B cell (primary cell): ENCODE measurements at regions not wholly inside any gene's neighbourhood (a gene's known extent, or its start where the extent isn't known, plus 50 kb on each side); places are given as distances from the start of the nearest gene placed in this dataset.

ENCODE experiments used
- EZH2 ChIP-seq: IDR thresholded peaks from 2 replicates; pipeline ENCODE4 v1.6.1; 2012; ENCODE audit warnings: borderline replicate concordance, low read depth, mild to moderate bottlenecking, moderate library complexity, low read length; ENCODE audit not compliant: insufficient read depth, poor library complexity, severe bottlenecking
- TF ChIP-seq, protein P1 (sequence below): fragments of 200-600 bp; IDR thresholded peaks from one replicate; pipeline ENCODE4 v1.8.0; 2022; ENCODE audit warnings: antibody characterized with exemption, mild to moderate bottlenecking

DNA sequence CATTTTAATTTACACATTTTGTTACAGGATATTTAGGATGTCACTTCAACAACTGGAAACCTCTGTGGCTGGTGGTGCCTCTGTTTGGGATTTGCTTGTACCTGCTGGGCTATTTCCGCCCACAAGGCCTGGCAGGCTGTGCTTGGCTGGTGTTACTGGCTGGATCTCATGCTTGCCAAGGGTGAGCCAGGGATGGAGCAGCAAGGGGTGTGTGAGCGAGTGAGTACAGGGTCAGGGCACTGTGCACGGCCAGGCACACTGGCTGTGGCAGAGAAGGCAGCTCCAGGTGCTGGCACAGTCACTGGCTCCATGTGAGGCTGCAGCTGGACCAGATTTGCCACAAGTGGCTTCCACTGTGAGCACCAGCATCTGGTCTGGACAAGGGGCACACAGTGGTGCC lies 1254.8 kb downstream of the SLITRK5 start:
- TF ChIP-seq, protein P1, sequence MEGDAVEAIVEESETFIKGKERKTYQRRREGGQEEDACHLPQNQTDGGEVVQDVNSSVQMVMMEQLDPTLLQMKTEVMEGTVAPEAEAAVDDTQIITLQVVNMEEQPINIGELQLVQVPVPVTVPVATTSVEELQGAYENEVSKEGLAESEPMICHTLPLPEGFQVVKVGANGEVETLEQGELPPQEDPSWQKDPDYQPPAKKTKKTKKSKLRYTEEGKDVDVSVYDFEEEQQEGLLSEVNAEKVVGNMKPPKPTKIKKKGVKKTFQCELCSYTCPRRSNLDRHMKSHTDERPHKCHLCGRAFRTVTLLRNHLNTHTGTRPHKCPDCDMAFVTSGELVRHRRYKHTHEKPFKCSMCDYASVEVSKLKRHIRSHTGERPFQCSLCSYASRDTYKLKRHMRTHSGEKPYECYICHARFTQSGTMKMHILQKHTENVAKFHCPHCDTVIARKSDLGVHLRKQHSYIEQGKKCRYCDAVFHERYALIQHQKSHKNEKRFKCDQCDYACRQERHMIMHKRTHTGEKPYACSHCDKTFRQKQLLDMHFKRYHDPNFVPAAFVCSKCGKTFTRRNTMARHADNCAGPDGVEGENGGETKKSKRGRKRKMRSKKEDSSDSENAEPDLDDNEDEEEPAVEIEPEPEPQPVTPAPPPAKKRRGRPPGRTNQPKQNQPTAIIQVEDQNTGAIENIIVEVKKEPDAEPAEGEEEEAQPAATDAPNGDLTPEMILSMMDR: no peak
- TF ChIP-seq EZH2: no peak
